ENCODE measurements at regions not wholly inside any gene's neighbourhood (a gene's known extent, or its start where the extent isn't known, plus 50 kb on each side); places are given as distances from the start of the nearest gene placed in this dataset.
"Not testable (repeated sequence)": the region's sequence is repeated elsewhere in the genome, so short reads cannot be mapped to it uniquely, and the experiment has no call there.

DNA sequence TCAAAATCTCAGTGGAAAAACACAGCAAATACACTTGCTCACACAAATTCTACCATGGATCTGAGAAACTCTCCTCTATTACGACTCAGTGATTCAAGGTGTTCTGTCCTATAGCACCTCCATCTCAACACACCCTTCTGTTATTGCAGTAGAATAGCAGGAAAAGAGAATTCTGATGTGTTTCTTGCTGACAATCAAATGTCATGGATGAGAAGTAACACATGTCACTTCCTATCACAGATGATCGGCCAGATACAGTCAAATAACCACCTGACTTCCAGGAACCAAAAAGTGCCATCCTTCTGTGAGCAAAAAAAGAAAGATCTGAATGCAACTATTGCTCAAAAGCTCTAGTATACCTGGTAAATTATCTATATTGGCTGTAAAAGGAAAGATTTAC, 734.2 kb upstream of the GBE1 start:
- no peak for DNase-seq

DNA sequence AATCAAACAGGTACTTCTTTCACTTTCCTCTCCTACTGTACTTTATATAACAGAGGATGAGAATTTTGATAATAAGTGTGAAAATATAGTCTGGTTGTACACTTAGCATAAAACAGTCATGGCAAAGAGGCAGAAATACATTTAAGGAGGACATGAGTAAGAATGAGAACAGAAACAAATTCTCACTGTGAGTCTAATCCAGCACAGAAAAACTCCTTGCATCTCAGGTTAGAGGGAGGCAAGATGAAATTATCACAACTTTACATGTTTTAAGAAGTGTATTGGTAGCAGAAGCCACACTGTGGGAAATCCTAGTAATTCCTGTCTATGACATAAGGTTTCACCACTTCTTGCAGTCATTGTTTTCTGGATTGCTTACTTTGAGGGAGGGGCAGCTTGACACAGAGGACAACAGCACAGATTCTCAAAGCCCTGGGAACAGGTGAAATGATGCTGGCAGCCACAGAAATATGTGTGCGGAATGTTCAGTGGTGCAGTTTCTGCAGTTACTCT, 733.6 kb upstream of the GBE1 start:
- DNase-seq: no peak

DNA sequence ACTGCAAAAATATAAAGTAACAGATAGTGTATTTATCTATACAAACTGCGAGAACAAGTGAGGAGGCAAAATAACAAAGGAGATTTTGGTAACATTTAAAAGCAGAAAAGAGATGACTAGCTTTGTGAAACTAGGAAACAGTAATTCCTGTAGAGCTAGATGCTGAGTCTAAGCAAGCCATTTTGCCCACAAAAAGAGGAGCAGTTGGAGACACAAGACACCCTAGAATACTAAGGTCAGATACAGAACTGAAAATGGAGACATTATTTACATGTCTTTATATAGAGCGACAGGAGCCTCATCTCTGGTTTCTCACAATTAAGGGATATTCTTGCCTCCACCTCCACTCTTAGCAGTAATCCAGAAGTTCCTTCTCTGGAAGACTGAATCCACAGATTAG, 732.4 kb upstream of the GBE1 start:
- no peak for DNase-seq

DNA sequence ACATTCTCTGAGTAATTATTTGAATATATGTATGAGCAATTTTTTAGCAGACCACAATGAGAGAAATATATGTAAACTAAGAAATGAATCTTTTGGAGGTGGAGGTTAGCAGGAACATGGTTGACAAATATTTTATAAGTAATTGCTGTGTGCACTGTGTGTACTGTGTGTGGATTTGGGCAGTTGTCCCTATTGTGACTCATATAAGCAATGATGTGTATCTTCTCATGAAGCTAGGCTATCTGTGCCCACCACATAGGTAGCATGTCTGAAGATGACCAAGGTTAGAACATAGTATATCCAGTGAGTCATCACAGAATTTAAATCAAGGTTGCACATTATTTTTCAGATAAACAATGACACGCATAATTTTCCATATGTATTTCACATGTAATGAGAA, 713.9 kb upstream of the GBE1 start:
- no peak for DNase-seq

DNA sequence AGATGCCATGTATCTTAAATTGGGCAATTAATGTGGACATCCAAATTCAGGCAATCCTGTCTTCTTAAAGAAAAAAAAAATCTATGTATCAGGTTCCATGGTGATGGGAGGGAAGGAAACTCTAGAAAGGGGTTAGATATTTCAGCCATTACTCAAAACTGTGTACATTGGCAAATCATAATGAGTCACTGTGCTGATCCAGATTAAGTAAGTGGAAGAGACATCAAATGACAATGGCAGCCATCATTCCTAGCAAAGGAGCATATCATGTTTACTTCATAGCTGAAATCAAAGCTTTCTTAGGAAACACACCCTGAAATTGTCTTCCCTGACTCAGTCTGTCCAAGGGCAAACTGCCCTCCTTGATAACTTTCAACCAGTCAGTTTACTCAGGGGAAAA, 713.3 kb upstream of the GBE1 start:
- DNase-seq: no peak

DNA sequence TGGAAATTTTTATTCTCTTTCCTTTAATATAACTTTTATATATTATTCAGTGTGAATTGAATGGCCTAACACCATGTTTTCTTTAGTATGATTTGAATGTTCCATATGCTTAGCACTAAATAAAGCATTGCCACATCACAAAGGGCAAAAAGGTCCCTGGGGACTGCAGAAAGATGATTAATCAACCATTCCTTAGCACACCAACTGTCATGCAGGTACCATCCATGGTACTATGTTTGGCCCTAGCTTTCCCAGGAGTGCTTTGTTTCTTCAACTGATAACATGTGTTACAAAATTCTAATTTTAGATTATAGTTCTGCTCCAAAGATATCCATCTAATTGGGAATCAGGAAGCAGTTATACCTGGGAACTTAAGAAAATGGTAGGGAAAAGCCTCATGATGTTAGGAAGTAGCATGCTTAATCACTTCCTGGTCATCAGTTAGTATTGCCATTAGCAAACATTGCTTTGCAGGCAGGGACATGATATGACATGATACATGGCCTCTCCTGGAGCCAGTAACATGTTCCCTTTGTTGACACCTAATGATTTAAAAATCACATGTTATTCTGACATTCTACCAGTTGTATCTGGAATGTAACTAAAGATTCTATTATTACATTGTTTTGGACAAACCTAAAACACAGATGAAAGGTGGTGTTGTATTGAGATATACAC, 712.6 kb upstream of the GBE1 start:
- DNase-seq: no peak

DNA sequence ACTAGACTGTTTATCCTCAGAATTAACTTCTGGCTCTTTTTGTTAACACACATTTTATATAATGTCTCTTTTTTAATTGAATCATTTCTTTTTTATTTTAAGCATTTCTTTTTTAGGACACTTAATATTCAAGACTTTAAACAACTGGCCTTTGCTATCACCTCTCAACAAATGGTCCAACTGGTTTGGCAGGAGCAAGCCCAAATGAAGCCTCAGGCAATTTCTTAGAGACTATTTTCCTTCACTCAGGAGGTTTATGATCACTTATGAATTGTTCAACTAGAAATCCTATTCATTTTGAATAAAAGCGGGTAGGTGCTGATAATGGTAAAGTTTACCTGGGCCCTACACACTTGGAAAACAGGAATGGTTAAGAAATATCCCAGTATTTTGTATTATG, 705.6 kb upstream of the GBE1 start:
- DNase-seq: no peak

DNA sequence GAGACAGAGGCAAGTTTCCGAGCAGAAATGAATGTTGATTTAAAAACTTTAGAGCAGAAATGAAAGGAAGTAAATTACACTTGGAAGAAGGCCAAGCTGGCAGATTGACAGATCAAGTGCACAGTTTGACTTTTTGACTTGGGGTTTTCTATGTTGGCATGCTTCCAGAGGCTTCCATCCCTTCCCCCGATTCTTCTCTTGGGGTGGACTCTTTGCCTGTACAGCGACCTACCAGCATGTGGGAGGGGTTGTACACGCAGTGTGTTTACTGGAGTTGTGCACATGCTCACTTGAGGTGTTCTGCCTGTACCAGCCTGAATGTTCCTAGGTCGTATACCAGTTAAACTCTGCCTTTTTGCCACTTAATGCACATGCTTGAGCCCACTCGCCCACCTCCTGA, 701.5 kb upstream of the GBE1 start:
- DNase-seq: no peak

DNA sequence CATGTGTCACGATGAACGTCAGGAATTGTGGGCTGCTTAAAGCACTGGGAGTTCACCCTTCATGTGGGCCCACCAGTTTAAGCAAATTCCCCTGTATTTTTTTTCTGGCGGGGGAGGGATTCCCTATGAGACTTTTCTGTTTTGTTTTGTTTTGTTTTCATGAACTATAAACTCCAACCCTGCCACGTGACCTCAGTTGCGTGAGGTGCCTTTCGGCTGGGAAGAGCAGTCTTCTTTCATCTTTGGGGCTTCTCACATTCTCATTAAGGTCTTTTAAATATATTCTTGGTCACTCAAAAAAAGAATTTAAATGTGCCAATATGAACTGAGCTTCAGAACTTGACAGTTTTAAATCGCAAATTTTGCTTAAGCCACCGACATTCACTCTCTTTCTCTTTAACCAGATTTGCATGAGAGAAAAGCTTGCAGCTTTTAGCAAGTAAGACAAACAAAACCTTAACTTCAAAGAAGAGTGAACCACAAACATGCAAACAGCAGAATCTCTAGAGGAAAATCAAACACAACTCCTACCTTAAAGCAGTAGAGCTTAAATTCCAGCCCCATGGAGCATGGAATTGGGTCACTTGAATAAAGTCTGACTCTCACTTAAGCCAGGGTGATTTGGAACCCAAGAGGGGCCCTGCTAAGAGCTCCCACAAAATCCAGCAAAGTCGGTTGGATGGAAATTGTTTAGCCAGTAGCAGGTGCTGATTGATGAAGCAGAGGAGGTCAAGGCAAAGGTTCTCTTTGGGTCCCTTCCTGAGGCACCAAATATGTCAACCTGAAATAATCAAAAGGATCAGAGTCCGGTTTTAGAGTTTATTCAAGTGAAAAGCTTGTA, 699.8 kb upstream of the GBE1 start:
- DNase-seq: no peak

DNA sequence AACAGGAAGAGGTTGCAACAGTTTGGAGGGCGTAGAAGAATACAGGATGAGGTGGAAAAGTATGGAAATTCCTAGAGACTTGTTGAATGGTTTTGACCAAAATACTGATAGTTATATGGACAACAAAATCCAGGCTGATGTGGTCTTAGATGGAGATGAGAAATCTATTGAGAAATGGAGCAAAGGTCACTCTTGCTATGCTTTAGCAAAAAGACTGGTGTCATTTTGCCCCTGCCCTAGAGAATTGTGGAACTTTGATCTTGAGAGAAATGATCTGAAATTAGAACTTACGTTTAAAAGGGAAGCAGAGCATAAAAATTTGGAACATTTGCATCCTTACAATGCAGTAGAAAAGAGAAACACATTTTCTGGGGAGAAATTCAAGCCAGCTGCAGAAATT, 686.9 kb upstream of the GBE1 start:
- no peak for DNase-seq

DNA sequence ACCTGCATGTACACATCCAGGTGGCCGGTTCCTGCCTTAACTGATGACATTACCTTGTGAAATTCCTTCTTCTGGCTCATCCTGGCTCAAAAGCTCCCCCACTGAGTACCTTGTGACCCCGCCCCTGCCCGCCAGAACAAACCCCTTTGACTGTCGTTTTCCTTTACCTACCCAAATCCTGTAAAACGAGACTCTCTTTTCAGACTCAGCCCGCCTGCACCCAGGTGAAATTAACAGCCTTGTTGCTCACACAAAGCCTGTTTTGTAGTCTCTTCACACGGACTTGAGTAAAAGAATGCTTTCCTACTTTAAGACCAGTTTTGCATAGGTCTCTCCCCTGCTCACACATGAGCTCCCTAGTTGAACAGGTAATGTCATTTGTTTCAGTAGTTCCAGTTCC, 667.4 kb upstream of the GBE1 start:
- DNase-seq: not testable (repeated sequence)

DNA sequence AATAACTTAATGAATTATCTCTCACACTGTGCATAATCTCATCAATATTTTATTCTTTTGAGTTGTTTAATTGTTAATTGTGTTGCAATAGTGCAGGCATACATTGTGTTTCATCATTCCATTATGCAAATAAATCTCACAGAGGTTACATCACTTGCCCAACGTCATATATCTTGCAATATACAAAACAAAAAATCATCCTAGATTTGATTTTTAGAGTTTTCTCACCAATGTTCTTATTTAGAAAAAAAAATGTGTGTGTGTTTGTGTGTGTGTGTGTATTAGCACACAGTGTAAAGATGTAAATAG, 662.5 kb upstream of the GBE1 start:
- no peak for DNase-seq

DNA sequence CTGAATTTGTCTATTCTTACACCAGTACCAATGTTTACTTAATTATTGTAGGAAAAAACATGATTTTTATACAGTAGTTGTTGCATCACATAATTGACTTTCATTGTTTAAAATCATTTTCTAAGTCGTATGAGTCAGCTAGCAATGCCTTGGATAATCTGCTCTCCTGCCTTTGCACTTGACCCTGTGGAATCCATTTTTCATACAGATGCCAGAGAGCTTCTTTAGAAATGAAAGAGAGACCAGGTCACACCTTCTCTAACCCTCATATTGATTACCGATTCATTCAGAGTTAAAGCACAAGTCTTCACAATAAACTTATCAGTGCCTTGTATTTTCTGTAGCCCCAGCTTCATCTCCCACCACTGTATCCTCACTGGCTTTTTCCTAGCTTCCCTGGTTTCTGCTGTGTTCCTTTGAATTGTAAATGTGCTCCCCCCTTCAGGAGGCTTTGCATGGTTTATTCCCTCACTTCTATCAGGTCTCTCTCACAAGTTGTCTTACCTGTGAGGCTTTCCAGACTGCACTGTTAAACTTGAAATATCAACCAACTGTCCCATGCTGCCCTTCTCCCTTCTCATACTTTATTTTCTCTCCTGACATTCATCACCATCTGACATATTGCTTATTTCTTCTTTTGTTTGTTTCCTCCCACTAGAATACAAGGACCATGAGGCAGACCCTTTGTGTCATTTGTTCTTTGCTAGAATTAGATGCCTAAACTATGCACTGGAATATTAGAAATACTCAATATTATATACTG, 662.0 kb upstream of the GBE1 start:
- no peak for DNase-seq

DNA sequence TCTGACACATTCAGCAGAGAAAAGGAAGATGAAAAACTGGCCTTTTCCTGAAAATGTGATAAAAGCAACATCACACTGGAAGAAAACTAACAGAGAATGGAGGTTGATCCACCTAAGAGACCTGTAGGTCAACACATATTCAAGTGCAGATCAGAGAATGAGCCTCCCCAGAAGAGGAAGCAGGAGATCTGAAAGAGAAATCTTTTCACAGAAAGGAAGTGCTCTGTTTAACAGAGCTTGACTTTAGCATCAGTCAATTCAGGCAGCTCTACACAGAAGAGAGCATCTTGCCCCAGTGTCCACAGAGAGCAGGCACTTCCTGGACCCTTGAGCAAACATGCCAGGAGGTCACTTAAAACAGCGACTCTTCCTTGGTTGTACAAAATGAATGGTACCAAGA, 655.4 kb upstream of the GBE1 start:
- DNase-seq: no peak

DNA sequence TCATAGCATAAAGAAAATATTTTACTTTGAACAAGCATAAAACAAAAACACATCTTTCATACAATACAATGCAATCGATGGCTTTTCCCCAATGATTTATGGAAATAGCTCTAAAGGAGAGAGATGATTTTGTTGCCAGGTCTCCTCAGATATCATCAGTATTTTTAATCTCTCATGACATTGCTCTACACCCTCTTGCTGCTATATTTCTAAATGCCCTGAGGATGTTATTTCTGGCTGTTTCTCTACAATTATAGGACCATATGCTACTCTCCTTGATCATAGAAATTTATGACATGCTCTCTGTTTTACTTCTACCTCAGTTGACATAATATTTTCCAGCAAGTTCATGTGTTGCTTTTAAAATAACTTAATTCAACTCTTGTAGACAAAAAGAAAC, 654.9 kb upstream of the GBE1 start:
- no peak for DNase-seq

DNA sequence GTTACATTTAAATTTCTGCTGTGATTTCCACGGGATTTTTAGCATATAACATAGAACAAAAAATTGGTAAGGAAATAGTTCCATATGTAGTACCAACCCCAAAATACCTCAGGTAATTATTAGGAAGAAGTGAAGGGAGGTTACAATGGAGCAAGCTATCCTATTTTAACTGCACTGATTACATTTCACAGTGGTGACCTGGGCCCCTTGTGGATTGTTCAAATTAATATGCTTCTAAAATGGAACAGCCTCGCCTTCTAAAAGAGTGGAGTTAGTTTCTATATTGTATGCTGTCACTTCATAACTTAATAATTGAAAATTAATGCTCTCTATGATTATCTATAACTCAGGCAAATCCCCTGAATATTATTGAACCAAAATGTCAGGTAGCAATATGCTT, 651.7 kb upstream of the GBE1 start:
- no peak for DNase-seq

DNA sequence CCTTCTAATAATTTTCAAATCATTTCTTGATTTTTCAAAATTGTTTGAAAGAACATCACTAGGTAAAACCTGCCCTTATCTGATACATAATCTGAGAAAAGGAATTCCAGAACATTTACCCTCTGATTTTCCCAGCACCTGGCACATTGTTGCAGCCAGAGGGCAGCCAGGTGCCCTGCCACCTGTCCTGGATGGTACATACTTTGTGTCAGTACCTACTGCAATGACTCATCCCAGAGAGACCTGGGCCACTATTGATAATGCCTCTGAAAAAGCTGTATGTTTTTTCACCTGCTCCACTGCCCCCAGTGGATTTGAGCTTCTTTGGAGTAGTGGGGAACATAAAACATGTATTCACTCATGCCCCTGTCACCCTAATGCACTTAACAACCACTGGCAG, 648.9 kb upstream of the GBE1 start:
- no peak for DNase-seq

DNA sequence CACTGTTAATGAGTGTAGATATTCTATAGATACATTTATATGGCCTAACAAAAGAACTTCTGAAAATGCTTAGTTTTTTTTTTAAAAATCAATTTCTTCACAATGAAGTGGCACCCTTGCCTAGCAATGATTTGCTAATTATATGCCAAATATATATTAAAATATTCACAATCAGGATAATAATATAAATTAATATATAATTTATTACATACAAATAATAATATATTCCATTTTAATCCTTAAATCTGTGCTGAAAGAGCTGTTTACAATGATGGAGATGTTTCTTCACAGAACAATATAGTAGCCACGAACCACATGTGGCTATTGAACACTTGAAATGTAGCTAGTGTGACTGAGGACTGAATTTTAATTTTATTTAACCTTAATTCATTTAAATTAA, 648.4 kb upstream of the GBE1 start:
- DNase-seq: no peak

DNA sequence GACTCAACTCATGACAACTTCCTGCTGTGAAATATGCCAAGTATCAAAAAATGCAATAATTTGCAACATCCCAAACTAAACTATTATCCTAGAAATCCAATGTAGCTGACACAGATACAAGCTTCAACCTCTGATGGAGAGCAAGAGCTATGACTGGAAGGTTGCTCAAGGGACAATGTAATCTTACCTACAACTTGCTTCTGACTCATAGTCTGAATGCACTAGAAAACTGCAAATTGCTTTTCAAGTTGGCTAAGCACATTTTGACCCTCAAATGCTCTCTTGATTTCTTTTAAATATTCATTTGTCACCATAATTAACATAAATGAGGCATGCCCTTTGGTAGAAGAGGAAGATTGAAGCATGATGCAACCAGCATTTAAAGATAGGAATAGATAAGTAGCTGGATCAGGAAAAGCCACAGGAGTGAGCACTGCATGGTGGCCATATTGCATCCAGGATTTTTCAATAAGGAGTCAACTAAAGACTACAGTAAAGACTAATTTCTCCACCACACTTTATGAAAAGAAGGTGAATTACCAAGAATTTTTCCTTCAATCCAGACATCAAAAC, 630.8 kb upstream of the GBE1 start:
- no peak for DNase-seq

DNA sequence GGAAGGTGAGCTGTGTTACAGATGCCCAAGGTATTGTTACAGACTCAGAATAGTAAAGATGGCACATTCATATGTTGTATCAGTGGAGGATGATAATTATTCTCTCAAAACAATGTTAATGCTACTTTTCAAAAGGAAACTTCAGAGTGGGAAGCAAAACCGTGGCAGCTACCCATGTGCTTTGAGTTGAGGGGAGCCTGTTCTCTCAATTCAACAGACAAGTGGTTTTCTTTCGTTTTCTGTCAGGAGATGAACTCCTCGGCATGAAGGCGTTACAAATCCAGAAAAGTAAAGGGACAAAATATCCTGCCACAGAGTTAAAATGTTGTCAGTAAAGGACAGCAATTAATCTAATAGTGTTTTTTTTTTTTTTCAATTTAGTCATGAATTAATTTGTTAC, 629.4 kb upstream of the GBE1 start:
- DNase-seq: no peak

DNA sequence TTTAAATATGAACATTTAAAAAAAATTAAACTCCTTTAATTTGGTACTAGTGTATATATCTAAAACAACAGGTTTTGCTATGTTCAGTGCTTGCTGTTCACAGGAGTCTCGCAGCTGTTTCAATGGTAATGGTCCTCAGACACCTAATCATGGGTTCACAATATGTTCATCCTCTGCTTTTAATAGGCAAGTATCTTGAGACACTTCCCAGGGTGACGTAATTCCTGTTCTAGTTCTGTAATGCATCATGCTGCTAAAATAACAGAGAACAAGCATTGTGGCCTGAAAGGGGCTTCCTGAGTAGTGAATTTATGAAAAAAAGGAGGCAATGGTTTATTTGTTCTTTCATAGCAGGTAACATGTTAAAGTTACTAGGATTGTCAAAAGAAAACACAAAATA, 625.2 kb upstream of the GBE1 start:
- DNase-seq: no peak

DNA sequence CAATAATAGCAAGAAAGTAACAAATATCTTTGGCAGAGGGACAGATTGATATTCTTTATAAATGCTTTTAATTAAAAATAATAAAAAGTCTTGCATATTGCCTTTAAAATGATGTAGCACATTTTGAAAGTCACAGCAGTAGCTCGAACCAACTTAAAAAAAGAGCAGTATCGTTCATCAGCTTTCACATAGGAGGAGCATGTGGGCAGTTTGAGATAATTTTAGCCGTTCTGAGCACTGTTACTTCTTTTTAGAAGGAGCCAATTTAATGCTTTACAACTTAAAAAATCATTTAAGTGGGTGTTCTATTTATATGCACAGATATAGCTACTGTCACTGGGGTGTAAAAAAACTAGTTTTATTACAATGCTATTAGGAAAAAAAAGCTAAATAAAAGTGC, 622.7 kb upstream of the GBE1 start:
- DNase-seq: no peak

DNA sequence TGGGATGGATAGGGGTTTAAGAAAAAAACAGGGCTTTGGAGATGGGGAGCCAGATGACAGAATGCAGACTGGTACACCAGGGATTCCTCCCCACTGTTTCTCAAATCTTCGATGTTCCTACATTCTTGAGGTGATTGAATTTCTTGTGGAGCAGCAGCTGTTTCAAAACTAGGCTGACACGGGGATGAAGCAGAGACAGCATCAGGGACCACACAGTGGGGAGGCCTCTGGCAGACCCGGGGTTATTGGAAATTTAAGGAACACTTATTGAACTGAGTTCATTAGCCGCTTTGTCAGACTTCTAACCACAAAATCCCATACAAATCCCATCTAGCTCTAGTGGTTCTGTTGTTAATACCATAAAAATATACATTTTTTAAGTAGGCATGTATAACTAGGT, 621.4 kb upstream of the GBE1 start:
- no peak for DNase-seq

DNA sequence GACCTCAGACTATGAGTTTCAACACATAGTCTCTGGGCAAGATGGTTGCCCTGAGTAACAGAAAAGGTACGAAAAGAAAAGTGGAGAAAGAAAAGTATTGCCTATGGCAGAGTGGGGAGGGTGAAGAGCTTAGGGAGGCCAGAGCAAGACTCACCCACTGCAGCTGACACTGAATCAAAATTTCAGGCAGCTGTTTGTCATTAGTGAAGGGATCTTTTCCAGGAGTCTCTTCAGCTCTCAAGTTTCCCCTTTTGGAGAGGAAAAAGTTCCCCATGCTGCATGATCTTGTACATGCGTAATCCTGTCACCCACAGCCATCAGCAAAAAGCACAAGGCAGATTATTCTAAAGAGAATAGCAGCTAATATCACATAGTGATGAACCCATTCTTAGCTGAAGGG, 616.9 kb upstream of the GBE1 start:
- DNase-seq: no peak

Measured in amniotic stem cell (primary cell).